Osteoblast (primary cell): ENCODE measurements at regions not wholly inside any gene's neighbourhood (a gene's known extent, or its start where the extent isn't known, plus 50 kb on each side); places are given as distances from the start of the nearest gene placed in this dataset.
A peak's percentile ranks its signal among the peaks of the same experiment; 100 is the strongest.

Experiments
- DNase-seq: peaks from one replicate; pipeline ENCODE4 v3.0.0; 2011; ENCODE audit warnings: low spot score, mixed read lengths; ENCODE audit not compliant: insufficient read length; ENCODE audit errors: missing footprints
- H2AFZ ChIP-seq: 2 replicates; pipeline ENCODE4 v1.6.0; 2011; ENCODE audit warnings: mild to moderate bottlenecking, low read length
- H3K27ac ChIP-seq: 2 replicates; pipeline ENCODE4 v1.5.1; 2011; ENCODE audit warnings: mild to moderate bottlenecking, low read depth, low read length, moderate library complexity
- H3K27me3 ChIP-seq: 2 replicates; pipeline ENCODE4 v1.6.0; 2012; ENCODE audit warnings: mild to moderate bottlenecking, control low read depth, inconsistent platforms, low read length, moderate library complexity; ENCODE audit not compliant: insufficient read depth
- H3K36me3 ChIP-seq: 2 replicates; pipeline ENCODE4 v1.5.1; 2011; ENCODE audit warnings: mild to moderate bottlenecking, low read length, control low read depth, moderate library complexity; ENCODE audit not compliant: insufficient read depth
- H3K4me1 ChIP-seq: 2 replicates; pipeline ENCODE4 v1.5.1; 2011; ENCODE audit warnings: mild to moderate bottlenecking, low read length, control low read depth, moderate library complexity; ENCODE audit not compliant: insufficient read depth
- H3K4me2 ChIP-seq: 2 replicates; pipeline ENCODE4 v1.6.0; 2011; ENCODE audit warnings: mild to moderate bottlenecking, low read length; ENCODE audit not compliant: insufficient read depth
- H3K4me3 ChIP-seq: fragments of 200-600 bp; sonication (generic); 3 replicates; pipeline ENCODE4 v1.5.1; 2012; ENCODE audit warnings: mild to moderate bottlenecking, low read length, inconsistent platforms; ENCODE audit not compliant: insufficient read depth
- H3K79me2 ChIP-seq: 2 replicates; pipeline ENCODE4 v1.6.0; 2012; ENCODE audit warnings: mild to moderate bottlenecking, low read length, control low read depth, inconsistent platforms; ENCODE audit not compliant: insufficient read depth
- H3K9me3 ChIP-seq: 2 replicates; pipeline ENCODE4 v1.5.1; 2011; ENCODE audit warnings: low read depth, low read length, control low read depth
- H4K20me1 ChIP-seq: 2 replicates; pipeline ENCODE4 v1.6.0; 2012; ENCODE audit warnings: mild to moderate bottlenecking, low read length, control low read depth; ENCODE audit not compliant: insufficient read depth
- CTCF ChIP-seq: IDR thresholded peaks from 2 replicates; pipeline ENCODE4 v1.5.1; 2011; ENCODE audit warnings: mild to moderate bottlenecking, low read depth, low read length, moderate library complexity; ENCODE audit errors: extremely low read depth

- Histone ChIP-seq H4K20me1 (no peaks in the 10 kb centered on the region), H3K4me2 (no peak overlapping the region), H3K27me3 (peaks cover 18% of the 10 kb centered on the region), H3K27ac (no peak overlapping the region), H3K4me1 (peaks cover 3% of the 10 kb centered on the region), H3K36me3 (no peaks in the 10 kb centered on the region), H3K9me3 (peaks cover 5% of the 10 kb centered on the region), H3K79me2 (no peaks in the 10 kb centered on the region), H2AFZ (no peak overlapping the region), H3K4me3 (no peak overlapping the region)
- TF ChIP-seq CTCF = no peak
- no peak for DNase-seq
Observed at GRCh38 chr3:10737785-10738184, 78.2 kb upstream of the SLC6A11 start.

DNA sequence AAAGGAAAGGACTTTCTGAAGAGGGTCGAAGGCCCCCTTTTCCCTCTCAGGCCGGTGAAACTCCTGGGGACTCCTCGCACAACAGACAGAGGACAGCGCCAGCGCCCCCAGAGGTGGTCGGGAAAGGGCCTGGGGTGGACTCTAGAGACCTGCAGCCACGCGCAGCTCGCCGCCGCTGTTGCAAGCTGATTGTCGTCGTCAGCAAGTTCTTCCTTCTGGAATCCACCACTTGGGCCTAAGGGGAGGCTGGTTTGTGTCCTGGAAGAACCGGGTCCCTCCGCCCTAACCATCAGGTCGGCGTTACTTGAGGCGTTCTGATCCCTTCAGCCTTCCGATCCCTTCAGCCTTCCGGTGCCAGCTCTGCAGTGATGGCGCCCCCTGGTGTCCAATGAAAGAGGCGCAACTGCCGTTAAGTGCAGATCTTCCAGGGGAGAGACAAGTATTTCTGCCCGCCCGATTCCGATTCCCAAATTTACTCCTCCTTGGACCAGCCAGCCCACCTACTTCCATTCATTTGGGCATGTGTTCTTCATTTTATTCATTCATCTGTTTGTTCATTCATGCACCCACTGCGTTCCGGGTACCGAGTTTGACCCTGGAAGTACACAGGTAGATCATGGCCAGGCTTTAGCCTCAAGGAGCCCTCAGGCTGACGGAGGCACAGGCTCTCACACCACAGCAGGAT lies 77.2 kb upstream of the SLC6A11 start:
- Histone ChIP-seq H3K36me3 (no peaks in the 10 kb centered on the region), H3K27ac (no peak overlapping the region), H3K27me3 (peaks cover 18% of the 10 kb centered on the region), H3K4me3 (peak overlapping the region; percentile 45), H3K4me2 (peak overlapping the region; percentile 75), H2AFZ (peak overlapping the region; percentile 89), H3K9me3 (peaks cover under 1% of the 10 kb centered on the region), H3K79me2 (no peaks in the 10 kb centered on the region), H4K20me1 (no peaks in the 10 kb centered on the region), H3K4me1 (peaks cover 3% of the 10 kb centered on the region)
- DNase-seq = peak; percentile 93
- TF ChIP-seq CTCF = peak; percentile 93

DNA sequence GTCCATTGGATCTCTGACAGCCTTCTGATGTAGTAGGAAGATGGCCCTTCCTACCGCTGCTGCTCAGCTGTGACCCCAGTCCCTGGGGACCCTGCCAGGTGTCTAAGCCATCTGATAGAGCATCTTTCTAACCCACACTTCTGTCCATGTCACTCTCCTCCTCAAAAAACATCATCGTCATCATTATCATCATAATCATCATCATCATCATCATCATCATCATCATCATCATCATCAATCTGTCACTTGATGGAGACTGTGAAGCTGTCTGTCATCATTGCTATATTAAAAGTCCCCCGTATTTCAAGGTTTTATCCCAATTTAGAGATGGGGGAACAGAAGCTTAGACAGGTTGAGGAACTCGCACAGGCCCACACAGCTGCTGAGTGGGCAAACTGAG lies 75.1 kb upstream of the SLC6A11 start:
- Histone ChIP-seq H3K4me3 (no peak overlapping the region), H3K36me3 (no peaks in the 10 kb centered on the region), H3K4me1 (peaks cover 3% of the 10 kb centered on the region), H4K20me1 (no peaks in the 10 kb centered on the region), H2AFZ (no peak overlapping the region), H3K4me2 (no peak overlapping the region), H3K27me3 (peaks cover 18% of the 10 kb centered on the region), H3K79me2 (no peaks in the 10 kb centered on the region), H3K9me3 (no peaks in the 10 kb centered on the region), H3K27ac (no peak overlapping the region)
- DNase-seq = no peak
- TF ChIP-seq CTCF = no peak

DNA sequence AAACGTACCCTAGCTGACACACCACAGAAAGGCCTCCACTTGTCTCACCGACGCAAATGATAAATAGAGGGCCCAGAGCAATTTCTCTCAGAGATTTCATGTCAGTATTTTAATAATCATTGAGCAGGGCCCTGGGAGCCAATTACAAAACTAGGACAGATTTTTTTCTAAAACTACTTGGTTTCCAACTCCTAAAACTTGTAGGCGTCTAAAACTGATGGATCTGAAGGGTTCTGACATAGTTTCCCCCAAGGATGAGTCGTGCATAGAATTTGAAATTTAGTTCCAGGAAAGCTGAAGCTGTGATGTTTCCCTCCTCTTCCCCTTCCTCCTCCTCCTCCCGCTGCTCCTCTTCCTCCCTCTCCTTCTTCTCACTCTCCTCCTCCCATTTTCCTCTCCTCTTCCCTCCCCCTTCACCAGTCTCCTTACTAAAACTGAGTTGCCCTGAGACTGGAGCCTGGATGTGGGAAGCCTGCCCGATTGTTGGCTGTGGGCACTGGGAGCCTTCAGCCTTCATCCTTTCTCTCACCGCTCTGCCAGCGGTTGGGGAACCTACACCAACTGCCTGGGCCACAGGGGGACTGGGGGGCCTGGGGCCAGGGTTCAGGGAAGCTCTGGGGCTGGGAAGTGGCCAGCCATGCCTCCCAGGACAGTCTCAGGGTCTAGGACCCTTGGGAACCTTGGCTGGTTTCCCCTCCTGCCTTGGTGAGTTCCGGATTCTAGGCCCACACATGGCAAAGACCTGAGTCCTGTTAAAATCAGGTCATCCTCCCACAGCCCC lies 73.9 kb upstream of the SLC6A11 start:
- peaks cover 19% of the 10 kb centered on the region for H3K27me3 ChIP-seq
- no peaks in the 10 kb centered on the region for H4K20me1 ChIP-seq
- H3K9me3 ChIP-seq = no peaks in the 10 kb centered on the region
- no peak overlapping the region for H3K27ac ChIP-seq
- no peak overlapping the region for H2AFZ ChIP-seq
- no peak for DNase-seq
- H3K36me3 ChIP-seq = no peaks in the 10 kb centered on the region
- no peak for TF ChIP-seq CTCF
- no peak overlapping the region for H3K4me3 ChIP-seq
- H3K79me2 ChIP-seq = no peaks in the 10 kb centered on the region
- no peak overlapping the region for H3K4me2 ChIP-seq
- peaks cover 3% of the 10 kb centered on the region for H3K4me1 ChIP-seq
